Esophagus mucosa (tissue), 1 donor: ENCODE measurements at regions not wholly inside any gene's neighbourhood (a gene's known extent, or its start where the extent isn't known, plus 50 kb on each side); places are given as distances from the start of the nearest gene placed in this dataset.
"Not testable (repeated sequence)": the region's sequence is repeated elsewhere in the genome, so short reads cannot be mapped to it uniquely, and the experiment has no call there.

Experiments
- ATAC-seq: fragments of 200-7000 bp; cut with Tn5 transposase; one replicate; pipeline ENCODE4 v1.9.1; 2020
- donor health status: DM: yes; HTN: yes; CAD: no.

DNA sequence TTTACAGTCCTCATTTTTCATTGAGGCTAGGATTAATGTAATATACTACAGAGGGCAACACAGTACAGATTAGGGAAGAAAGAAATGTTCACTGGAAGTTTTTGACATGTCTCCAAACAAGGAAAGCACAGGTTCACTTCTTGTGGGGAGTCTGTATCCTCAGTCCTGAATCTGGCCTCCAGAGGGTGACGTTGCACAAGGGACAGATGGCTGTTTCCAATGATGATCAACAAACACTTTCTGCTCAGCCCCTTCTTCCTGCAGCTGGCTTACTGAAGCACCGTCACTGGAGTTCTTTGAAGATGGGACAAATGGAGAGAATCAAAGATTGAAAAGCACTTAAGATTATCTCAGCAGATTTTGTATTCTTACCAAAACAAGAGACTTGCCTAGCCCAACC, 123.3 kb upstream of the OR4E1 start:
- no peak for ATAC-seq

- no peak for ATAC-seq
These were observed 121.8 kb upstream of the OR4E1 start for GRCh38 chr14:21795456-21795855.

DNA sequence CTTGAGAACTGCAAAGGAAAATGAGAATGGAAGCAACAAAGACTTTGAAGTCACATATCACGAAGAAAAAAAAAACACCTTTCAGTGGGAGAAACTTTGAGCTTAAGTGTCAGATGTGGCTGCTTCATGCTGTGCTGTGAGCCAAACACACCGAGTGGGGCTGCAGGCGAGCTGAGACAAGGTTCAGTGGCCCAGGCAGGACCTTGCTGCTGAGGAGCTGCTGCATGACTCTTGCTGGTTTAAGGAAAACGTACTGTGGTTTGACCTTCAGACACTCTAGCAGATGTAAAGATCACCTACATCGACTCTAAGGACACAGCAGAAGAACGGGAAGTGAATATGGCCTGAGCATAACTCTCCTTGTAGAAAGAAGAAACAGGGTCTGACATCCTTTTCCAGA, 118.1 kb upstream of the OR4E1 start:
- ATAC-seq: no peak

GRCh38 chr14:21788687-21789086, 115.1 kb upstream of the OR4E1 start:
- ATAC-seq: not testable (repeated sequence)

- ATAC-seq: not testable (repeated sequence)
These were observed 113.6 kb upstream of the OR4E1 start for GRCh38 chr14:21787242-21787641.

GRCh38 chr14:21781543-21781942, 107.9 kb upstream of the OR4E1 start:
- ATAC-seq: no peak

- no peak for ATAC-seq
These were observed 106.9 kb upstream of the OR4E1 start for GRCh38 chr14:21780429-21781084.

DNA sequence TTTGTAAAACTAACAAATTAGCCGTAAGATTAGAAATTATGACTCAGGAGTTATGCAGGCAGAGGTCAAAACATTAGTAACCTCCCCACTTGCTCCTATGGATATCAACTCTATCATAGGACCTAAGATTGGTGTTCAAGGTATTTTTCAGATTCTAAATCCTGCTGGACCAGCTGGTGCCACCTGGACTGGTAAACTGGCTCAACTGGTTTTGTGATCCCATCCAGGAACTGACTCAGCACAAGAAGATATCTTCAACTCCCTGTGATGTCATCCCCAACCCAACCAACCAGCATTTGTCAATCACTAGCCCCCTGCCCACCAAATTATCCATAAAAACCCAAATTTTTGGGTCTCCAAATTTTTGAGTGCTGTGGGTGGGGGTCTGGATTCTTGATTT, 98.1 kb upstream of the OR4E1 start:
- peak; percentile 92 for ATAC-seq

DNA sequence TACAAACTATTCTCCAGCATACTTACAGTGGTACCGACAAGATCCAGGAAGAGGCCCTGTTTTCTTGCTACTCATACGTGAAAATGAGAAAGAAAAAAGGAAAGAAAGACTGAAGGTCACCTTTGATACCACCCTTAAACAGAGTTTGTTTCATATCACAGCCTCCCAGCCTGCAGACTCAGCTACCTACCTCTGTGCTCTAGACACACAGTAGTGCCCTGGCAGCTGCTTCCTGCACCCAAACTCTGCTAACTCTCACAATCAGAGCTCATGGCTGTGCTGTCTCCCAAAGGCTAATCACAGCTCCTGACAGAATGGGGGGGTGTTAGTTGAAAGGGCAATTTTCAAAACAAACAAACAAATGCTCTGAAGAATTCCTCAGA, 95.2 kb upstream of the OR4E1 start:
- ATAC-seq: no peak

- peak; percentile 53 for ATAC-seq
These were observed 94.7 kb upstream of the OR4E1 start for GRCh38 chr14:21768116-21768874.

- not testable (repeated sequence) for ATAC-seq
These were observed 86.7 kb upstream of the OR4E1 start for GRCh38 chr14:21760360-21760759.

DNA sequence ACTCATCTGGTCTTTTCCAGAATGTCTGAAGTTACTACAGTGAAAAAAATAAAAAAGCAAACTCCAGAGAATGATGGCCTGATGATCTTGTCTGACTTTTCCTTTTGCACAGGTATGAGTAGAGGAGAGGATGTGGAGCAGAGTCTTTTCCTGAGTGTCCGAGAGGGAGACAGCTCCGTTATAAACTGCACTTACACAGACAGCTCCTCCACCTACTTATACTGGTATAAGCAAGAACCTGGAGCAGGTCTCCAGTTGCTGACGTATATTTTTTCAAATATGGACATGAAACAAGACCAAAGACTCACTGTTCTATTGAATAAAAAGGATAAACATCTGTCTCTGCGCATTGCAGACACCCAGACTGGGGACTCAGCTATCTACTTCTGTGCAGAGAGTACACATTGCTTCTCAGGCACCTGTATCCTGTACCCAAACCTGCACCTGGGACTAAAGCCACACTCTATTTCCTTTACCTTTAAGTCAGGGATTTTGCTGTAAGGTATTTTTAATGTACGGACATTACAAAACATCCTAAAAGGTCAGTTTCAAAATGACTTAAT, 75.8 kb upstream of the OR4E1 start:
- ATAC-seq: no peak

GRCh38 chr14:21748869-21749303, 75.3 kb upstream of the OR4E1 start:
- peak; percentile 49 for ATAC-seq

DNA sequence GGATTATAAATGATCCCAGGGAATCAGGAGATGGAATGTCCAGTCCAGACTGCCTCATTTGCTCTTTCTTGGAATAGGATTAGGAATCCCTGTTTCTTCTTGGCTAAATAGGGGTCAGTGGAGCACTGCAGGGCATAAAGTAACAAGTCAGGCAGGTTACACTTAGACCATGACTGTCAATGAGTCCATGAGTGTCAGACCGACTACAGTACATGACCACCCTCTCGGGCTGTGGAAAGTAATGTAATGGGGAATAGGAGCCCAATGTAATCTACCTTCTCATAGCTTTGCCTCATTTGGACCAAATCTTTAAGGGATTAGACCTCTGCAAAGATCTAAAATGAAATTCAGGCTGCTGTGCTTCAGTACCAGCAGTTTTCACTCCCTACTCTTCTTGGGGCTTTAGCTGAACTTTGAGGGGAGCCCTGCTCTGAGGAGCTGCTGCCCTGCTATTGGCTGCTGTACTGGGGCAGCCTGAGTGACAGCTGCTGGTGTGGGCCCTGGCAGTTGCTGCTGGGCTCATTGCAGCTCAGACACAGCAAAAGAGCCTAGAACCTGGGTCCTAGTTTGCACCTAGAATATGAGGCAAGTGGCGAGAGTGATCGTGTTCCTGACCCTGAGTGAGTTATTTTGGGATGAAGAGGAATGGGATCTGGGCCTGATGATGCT, 62.2 kb upstream of the OR4E1 start:
- no peak for ATAC-seq

GRCh38 chr14:21735200-21735599, 61.6 kb upstream of the OR4E1 start:
- no peak for ATAC-seq

DNA sequence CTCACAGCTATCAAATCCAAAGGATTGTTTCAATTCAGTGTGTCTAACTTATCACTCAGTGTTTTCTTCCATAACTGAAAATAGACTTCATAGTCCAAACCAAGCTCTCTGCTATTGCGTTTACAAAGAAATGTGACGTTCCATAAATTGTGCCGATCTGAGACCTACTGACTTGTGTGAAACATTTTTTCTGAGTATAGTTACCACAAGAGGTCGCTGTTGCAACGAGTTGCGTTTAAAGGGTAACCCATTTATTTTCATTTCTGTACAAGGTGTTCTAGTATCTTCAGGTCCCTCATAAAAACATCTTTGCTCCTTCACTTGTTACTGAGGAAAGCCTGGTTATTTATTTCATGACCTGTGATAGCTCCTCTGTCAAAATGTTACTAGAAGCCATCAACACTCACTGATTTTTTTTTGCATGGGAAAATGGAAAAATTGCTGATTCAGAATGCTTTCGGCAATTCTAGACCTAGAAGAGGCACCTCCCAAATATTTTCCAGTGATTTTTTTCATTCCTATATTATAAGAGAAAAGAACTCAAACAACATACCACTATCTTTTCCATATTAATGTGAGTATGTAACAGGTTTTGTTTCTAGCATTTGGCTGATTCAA, 60.9 kb upstream of the OR4E1 start:
- no peak for ATAC-seq

- no peak for ATAC-seq
These were observed 56.1 kb upstream of the OR4E1 start for GRCh38 chr14:21729703-21730233.

- ATAC-seq: no peak
These were observed 51.6 kb upstream of the OR4E1 start for GRCh38 chr14:21725250-21725649.

DNA sequence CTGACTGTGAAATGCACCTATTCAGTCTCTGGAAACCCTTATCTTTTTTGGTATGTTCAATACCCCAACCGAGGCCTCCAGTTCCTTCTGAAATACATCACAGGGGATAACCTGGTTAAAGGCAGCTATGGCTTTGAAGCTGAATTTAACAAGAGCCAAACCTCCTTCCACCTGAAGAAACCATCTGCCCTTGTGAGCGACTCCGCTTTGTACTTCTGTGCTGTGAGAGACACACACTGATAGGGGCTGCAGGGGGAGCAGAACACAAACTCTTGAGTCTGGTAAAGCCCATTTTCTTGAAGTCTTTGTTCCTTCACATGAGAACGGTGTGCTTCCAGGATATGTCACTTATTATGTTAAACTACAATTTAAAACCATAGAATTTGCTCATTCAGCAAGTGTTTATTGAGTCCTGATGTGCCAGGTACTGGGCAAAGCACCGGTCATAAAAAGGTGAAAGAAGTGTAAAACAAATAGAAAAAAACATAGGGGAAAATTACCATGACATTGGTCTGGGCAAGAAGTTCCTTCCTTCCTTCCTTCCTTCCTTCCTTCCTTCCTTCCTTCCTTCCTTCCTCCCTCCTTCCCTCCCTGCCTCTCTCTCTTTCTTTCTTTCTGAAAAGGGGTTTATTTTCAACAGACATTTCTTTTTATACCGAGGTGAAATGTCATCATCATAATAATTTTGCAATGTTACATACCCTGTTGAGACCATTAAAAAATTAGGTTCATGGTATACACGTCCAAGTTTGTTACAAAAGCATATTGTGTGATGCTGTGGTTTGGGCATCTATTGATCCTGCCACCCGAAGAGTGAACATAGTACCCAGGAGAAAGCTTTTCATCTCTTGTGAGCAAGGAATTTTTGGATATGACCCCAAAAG, 50.7 kb upstream of the OR4E1 start:
- no peak for ATAC-seq

- ATAC-seq: no peak
These were observed 49.9 kb upstream of the OR4E1 start for GRCh38 chr14:21723431-21724045.
